ENCODE measurements at regions not wholly inside any gene's neighbourhood (a gene's known extent, or its start where the extent isn't known, plus 50 kb on each side); places are given as distances from the start of the nearest gene placed in this dataset.

DNA sequence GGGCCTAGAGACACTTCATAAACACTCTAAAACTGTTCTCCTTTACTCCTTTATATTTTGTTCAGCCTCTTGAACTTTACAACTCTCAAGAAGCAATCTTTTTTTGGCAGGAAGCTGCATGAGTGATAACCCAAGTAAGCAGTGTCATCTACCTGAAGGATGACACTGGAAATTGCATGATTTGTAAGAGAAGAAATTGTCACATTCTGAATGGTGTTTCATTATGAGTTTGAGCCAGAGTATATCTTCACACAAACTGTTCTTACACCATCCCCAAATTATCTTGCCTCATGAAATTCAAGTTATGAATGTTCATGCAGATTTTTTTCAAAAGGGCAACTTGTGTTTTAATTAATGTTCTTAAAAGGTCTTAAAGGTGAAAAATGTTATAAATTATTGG is 799.3 kb downstream of the TBC1D32 start (continued):
- no peak for TF ChIP-seq ETS1 (IDR thresholded peaks at IDR 0.05)
- TF ChIP-seq, protein P1, sequence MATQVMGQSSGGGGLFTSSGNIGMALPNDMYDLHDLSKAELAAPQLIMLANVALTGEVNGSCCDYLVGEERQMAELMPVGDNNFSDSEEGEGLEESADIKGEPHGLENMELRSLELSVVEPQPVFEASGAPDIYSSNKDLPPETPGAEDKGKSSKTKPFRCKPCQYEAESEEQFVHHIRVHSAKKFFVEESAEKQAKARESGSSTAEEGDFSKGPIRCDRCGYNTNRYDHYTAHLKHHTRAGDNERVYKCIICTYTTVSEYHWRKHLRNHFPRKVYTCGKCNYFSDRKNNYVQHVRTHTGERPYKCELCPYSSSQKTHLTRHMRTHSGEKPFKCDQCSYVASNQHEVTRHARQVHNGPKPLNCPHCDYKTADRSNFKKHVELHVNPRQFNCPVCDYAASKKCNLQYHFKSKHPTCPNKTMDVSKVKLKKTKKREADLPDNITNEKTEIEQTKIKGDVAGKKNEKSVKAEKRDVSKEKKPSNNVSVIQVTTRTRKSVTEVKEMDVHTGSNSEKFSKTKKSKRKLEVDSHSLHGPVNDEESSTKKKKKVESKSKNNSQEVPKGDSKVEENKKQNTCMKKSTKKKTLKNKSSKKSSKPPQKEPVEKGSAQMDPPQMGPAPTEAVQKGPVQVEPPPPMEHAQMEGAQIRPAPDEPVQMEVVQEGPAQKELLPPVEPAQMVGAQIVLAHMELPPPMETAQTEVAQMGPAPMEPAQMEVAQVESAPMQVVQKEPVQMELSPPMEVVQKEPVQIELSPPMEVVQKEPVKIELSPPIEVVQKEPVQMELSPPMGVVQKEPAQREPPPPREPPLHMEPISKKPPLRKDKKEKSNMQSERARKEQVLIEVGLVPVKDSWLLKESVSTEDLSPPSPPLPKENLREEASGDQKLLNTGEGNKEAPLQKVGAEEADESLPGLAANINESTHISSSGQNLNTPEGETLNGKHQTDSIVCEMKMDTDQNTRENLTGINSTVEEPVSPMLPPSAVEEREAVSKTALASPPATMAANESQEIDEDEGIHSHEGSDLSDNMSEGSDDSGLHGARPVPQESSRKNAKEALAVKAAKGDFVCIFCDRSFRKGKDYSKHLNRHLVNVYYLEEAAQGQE (IDR thresholded peaks at IDR 0.05; ENCODE audit: unreplicated experiment) = no peak
- TF ChIP-seq STAT1 (IDR thresholded peaks at IDR 0.05; ENCODE audit: unreplicated experiment) = no peak
- no peak for TF ChIP-seq JUNB (IDR thresholded peaks at IDR 0.05; ENCODE audit: unreplicated experiment)
- no peak for TF ChIP-seq ZNF114 (CRISPR knock-in tag; IDR thresholded peaks at IDR 0.05)

- Histone ChIP-seq H3K36me3 (ENCODE audit: insufficient read depth) (no peaks in the 10 kb centered on the region), H3K4me2 (no peak overlapping the region), H3F3A (replicated peaks; ENCODE audit: low read depth) (no peaks in the 10 kb centered on the region), H2AFZ (no peak overlapping the region), H3K4me1 (ENCODE audit: insufficient read depth) (no peaks in the 10 kb centered on the region), H3K27ac (ENCODE audit: low read depth) (no peak overlapping the region), H3K79me2 (replicated peaks; ENCODE audit: insufficient read depth) (no peaks in the 10 kb centered on the region), H3K9me2 (ENCODE audit: insufficient read depth) (peaks cover 3% of the 10 kb centered on the region; the same call in 1 of the 2 replicates), H3K4me3 (no peak overlapping the region), H3K27me3 (ENCODE audit: insufficient read depth) (no peaks in the 10 kb centered on the region), H4K20me1 (replicated peaks; ENCODE audit: insufficient read depth) (no peaks in the 10 kb centered on the region)
- DNase-seq (ENCODE audit: low spot score) (no peak), ATAC-seq (no peak)
- no peaks in the 10 kb centered on the region for H3K4me1 Mint-ChIP-seq
- H3K9me3 Mint-ChIP-seq = peaks cover 5% of the 10 kb centered on the region; the same call in 1 of the 3 replicates
- TF ChIP-seq ZNF114 (CRISPR knock-in tag; IDR thresholded peaks at IDR 0.05) = no peak
- no peak for TF ChIP-seq CREB1 (CRISPR knock-in tag; IDR thresholded peaks at IDR 0.05; ENCODE audit: low read depth)
- TF ChIP-seq, protein P1 (IDR thresholded peaks at IDR 0.05; ENCODE audit: unreplicated experiment) = no peak
- TF ChIP-seq ZNF462 (CRISPR knock-in tag; IDR thresholded peaks at IDR 0.05) = no peak
- H3K4me3 Mint-ChIP-seq = no peak overlapping the region
- no peak overlapping the region for H3K27ac Mint-ChIP-seq
- H3K27me3 Mint-ChIP-seq (ENCODE audit: insufficient read depth, low read depth, poor library complexity) = no peaks in the 10 kb centered on the region
- peaks cover 3% of the 10 kb centered on the region; the same call in 1 of the 3 replicates for H3K36me3 Mint-ChIP-seq (ENCODE audit: low read depth)
Measured at GRCh38 chr6:120526576-120526975, 807.7 kb downstream of the TBC1D32 start.
